Suppressor macrophage (primary cell): ENCODE measurements at regions not wholly inside any gene's neighbourhood (a gene's known extent, or its start where the extent isn't known, plus 50 kb on each side); places are given as distances from the start of the nearest gene placed in this dataset.
"Not testable (repeated sequence)": the region's sequence is repeated elsewhere in the genome, so short reads cannot be mapped to it uniquely, and the experiment has no call there.

Experiments
- DNase-seq, 4 experiments: peaks; one replicate each; pipeline ENCODE4 v3.0.0-alpha.2; 2020 to 2022

GRCh38 chr4:33996075-33996718 is 2248.1 kb downstream of the ARAP2 start:
- DNase-seq = no peak

DNA sequence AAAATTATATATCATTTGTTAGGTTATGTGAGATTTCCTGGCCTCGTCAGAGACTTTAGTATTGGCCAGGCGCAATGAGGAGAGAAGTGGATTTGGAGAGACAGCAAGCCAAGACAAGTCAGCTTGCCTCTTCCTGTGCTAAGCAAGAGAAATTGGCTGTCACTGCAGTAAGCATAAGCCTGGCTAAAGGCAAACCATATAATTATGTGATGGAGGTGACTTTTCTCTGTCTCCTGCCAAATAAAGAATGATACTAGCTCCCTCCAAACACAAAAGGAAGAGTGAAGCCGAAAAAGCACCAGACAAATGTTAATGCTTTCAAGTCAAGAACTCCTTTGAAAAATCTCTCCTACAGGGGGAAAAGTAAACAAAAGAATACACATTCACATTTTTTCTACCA is 2246.0 kb downstream of the ARAP2 start:
- no peak for DNase-seq

GRCh38 chr4:34000356-34000755 is 2244.0 kb downstream of the ARAP2 start:
- no peak for DNase-seq

GRCh38 chr4:34006540-34006939 is 2237.8 kb downstream of the ARAP2 start:
- DNase-seq = not testable (repeated sequence)

DNA sequence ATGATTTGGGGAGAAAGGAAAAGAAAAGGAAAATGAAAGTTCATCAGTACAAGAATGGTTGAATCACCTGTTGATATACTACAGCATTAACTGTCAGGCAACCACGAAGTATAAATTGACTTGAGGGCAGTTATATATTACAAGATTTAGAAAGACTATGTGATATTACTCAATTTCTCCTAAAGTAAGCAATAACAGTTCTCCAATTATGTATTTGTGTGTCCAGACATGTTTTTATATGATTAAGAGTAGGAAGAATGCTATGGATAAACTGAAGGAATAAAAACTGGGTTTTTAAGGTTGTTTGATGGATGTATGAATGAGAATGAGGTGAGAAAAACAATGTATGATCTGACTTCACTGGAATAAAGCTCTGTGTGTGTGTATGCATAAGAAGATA is 2234.4 kb downstream of the ARAP2 start:
- DNase-seq = no peak

GRCh38 chr4:34010751-34011519 is 2233.4 kb downstream of the ARAP2 start:
- DNase-seq = no peak

- no peak for DNase-seq
Measured at GRCh38 chr4:34035225-34035624, 2209.1 kb downstream of the ARAP2 start.

- no peak for DNase-seq
Measured at GRCh38 chr4:34037280-34037679, 2207.0 kb downstream of the ARAP2 start.

DNA sequence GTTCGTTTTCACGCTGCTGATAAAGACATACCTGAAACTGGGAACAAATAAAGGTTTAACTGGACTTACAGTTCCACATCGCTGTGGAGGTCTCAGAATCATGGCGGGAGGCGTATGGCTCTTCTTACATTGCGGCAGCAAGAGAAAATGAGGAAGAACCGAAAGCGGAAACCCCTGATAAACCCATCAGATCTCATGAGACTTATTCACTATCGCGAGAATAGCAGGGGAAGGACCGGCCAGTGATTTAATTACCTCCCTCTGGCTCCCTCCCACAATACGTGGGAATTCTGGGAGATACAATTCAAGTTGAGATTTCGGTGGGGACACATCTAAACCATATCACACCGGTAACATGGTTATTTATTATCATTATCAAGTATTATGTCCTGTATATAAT is 2204.5 kb downstream of the ARAP2 start:
- no peak for DNase-seq

- DNase-seq = no peak
Measured at GRCh38 chr4:34043131-34043530, 2201.2 kb downstream of the ARAP2 start.

DNA sequence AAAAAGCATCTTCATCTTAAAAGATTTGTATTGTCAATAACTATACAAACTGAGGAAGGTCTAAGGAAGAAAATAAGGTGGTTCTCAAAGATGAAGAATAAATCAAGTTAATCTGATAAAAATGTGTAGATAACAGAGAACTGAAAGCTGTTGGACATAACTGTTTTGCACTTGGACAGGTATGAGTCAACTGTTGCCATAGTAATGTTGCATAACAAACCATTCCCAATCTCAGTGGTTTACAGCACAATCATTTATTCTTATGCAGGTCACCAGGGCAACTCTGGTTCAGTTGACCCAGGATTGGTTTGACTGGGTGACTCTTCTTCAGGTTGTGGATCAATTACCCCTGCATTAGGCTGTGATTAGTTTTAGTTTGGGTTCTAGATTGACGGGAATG is 2197.7 kb downstream of the ARAP2 start:
- no peak for DNase-seq

- no peak for DNase-seq
Measured at GRCh38 chr4:34047363-34047762, 2197.0 kb downstream of the ARAP2 start.

DNA sequence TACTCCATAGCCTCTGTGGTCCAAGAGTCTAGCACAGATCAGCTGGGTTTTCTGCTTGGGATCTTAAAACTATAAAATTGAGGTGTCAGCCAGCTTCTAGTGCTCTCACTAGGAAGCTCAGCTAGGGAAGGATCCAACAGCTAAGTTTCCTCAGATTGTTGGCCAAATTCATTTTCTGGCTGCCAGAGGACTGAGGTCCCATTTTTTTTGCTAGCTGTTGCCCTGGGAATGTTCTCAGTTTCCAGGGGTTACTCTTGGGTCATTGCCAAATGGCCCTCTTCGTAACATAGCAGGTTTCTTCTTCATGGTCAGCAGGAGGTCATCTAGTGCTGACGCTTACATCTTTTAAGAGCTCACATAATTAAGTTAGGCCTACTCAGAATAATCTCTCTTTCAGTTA is 2178.2 kb downstream of the ARAP2 start:
- no peak for DNase-seq

DNA sequence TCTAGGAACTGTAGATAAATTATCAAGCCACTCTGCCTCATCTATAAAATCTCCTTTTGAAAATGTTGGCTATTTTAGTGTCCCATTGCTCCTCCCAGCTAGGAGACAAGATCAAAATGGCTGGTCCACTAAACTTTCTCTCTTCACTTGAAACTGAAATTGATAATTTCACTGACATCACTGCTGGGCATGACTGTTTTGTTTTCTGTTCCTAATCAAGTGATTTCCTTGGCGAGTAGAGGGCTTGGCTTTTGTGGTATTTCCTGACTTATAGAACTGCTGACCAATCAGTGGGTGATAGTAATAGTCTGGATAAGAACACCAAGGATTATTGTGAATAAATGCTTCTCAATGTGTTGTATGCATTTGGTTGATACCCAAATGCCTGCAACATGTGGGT is 2152.9 kb downstream of the ARAP2 start:
- DNase-seq = no peak

DNA sequence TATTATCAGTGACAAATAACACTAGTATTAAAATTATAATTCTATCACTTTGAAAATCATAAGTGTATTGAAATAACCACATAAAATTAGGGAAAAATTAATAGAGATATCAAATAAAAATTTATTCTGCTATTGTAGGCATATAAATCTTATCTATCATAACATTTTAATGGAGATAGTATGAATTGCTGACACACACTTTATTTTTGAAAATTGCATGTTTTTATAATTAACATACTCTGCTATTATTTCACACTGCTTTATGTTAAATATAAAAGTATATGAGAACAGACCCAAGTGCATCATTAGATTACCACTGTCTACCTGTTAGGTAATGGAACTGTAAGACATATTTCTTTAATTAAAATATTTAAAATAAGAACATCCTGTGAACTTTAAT is 2150.2 kb downstream of the ARAP2 start:
- DNase-seq = no peak

DNA sequence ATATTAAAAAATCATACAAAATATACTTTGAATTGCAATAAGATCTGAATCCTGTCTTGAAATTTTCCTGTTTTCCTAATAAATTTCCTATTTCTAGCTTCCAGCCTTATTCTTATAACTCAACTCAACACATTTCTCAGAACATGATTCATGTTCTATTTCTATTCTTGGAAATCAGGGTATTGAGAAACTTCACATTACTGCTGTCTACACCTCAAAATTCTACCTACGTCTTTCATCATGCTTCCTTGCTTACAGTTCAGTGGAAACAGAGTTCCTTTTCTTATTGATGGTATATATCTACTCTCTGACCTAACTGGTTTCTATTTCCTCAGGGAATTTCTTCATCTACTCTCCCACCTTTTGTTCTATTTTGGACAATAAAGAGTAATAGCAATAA is 2139.0 kb downstream of the ARAP2 start:
- DNase-seq = no peak

GRCh38 chr4:34108391-34108790 is 2135.9 kb downstream of the ARAP2 start:
- DNase-seq = no peak

DNA sequence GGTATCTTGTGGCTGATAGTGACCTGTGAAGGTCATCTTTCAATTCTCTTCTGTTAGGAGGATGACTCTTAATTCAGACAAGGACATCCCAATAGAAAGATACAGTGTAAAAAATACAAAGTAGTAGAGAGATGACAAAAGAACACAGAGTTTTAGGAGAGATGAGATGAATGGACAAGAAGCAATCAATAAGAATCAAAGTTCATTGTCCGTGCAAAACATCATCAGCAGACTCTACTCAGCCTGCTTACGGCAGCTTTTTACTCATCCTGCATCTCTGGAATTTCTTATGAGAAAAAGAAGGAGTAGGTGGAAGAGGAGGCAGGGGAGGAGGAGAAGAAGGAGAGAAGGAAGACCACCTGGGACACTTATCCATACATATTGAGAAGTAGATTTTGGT is 2131.7 kb downstream of the ARAP2 start:
- no peak for DNase-seq

DNA sequence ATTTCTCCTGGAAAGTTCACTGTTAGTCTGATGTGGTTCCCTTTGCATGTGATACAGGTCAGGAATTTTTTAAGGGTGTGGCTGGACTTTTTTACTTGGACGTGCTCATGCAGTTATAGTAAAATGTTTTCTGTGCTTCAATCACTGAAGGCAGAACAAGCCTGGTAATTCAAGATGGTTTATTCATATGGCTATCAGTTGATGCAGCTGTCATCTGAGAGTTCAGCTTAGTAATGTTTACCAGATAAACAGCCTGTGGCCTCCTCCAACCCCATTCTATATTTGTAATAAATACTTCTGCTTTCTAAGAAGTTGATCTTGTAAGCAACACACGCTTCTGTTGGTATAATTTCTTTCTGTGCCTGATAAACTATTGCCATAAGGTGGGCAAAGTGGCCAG is 2105.9 kb downstream of the ARAP2 start:
- DNase-seq = no peak

GRCh38 chr4:34139346-34139745 is 2105.0 kb downstream of the ARAP2 start:
- no peak for DNase-seq

GRCh38 chr4:34148322-34148908 is 2095.9 kb downstream of the ARAP2 start:
- DNase-seq = no peak

- no peak for DNase-seq
Measured at GRCh38 chr4:34157547-34157946, 2086.8 kb downstream of the ARAP2 start.

DNA sequence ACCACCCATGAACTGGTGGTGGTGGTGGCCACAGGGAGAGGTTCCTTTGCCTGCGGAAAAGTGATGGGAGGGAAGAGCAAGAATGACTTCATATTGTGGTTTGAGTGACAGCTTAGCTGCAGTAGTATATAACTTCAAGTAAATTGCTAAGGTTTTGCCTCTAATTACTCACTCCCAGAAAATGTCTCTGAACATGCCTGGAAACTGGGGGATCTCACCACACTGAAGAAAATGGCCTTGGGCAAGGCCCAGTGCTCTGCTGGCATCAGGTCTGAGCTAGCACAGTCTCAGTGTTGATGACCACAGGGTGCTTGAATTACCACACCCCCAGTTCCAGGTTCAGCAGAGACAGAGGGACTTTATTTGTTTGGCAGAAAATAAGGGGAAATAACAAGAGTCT is 2085.4 kb downstream of the ARAP2 start:
- DNase-seq = no peak

DNA sequence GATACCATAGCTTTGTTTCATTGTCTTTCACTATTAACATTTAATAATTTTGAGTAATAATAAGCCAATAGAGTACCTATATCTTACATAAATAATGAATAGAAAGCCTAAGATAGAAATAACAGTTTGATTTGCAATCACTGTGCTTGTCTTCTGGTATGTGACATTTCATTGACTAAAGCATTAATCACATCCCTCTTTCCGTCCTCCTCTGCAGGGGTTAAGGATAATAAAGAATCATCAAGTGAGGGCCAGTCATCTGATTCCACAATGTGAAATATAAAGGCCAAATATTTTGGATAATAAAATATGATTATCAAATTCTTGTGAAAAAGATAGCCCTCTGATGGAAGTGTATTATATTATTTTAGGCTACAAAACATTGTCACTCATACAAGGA is 2073.4 kb downstream of the ARAP2 start:
- DNase-seq = no peak
